ENCODE measurements at regions not wholly inside any gene's neighbourhood (a gene's known extent, or its start where the extent isn't known, plus 50 kb on each side); places are given as distances from the start of the nearest gene placed in this dataset.

GRCh38 chr3:178381971-178382448 is 154.2 kb upstream of the KCNMB2 start:
- TF ChIP-seq POLR2AphosphoS5 (IDR thresholded peaks at IDR 0.05; ENCODE audit: low read depth, low read length): no peak
- no peak for TF ChIP-seq REST (IDR thresholded peaks at IDR 0.05; ENCODE audit: insufficient read depth in 1 of 2, low read depth in 2 of 2, low read length in 2 of 2)
